ENCODE measurements at regions not wholly inside any gene's neighbourhood (a gene's known extent, or its start where the extent isn't known, plus 50 kb on each side); places are given as distances from the start of the nearest gene placed in this dataset.

- TF ChIP-seq CTCF (conservative IDR thresholded peaks at IDR 0.05; ENCODE audit: low read length): no peak
- no peak for TF ChIP-seq EZH2phosphoT487 (IDR thresholded peaks at IDR 0.05; ENCODE audit: borderline replicate concordance, low read depth, low read length)
These were observed 898.8 kb upstream of the DDX18 start for GRCh38 chr2:116915673-116916072.
